Stomach (tissue), 8 donors: ENCODE measurements at regions not wholly inside any gene's neighbourhood (a gene's known extent, or its start where the extent isn't known, plus 50 kb on each side); places are given as distances from the start of the nearest gene placed in this dataset.

Experiments
- DNase-seq, 2 donors: peaks; one replicate each; pipeline versions ENCODE4 v3.0.0 to v3.0.0-alpha.2; 2013 to 2019
- H3K27ac ChIP-seq, 5 donors: fragments of 200-600 bp in 4 of 5; sonication (generic) in 4 of 5; one replicate each; pipeline ENCODE4 v1.5.1; 2013 to 2019; ENCODE audit warnings: mild to moderate bottlenecking in 1 of 5, moderate library complexity in 1 of 5
- H3K27me3 ChIP-seq, 3 donors: fragments of 200-600 bp; sonication (generic); one replicate each; pipeline ENCODE4 v1.5.1; 2017 to 2019; ENCODE audit warnings: mixed run types in 1 of 3
- H3K36me3 ChIP-seq, 4 donors: fragments of 200-600 bp; sonication (generic); 1 replicate in 3 of 4; 2 replicates in 1 of 4; pipeline ENCODE4 v1.5.1; 2016 to 2019
- H3K4me1 ChIP-seq, 4 donors: fragments of 200-600 bp; sonication (generic); one replicate each; pipeline ENCODE4 v1.5.1; 2016 to 2019
- H3K4me3 ChIP-seq, 4 donors: fragments of 200-600 bp; sonication (generic) in 3 of 4; one replicate each; pipeline ENCODE4 v1.5.1; 2016 to 2019; ENCODE audit warnings: mild to moderate bottlenecking in 1 of 4
- H3K9me3 ChIP-seq, 4 donors: fragments of 200-600 bp; sonication (generic); one replicate each; pipeline ENCODE4 v1.5.1; 2016 to 2019
- EP300 ChIP-seq: sonication (generic); formaldehyde crosslinking; IDR thresholded peaks from one replicate; pipeline ENCODE4 v1.6.1; 2017; ENCODE audit warnings: antibody characterized with exemption
- POLR2A ChIP-seq, 4 donors: fragments of 450-650 bp; IDR thresholded peaks; one replicate each; pipeline ENCODE4 v1.6.1; 2016; ENCODE audit warnings: antibody characterized with exemption in 4 of 4, control low read depth in 2 of 4, mild to moderate bottlenecking in 1 of 4, moderate library complexity in 1 of 4
- POLR2AphosphoS5 ChIP-seq, 3 donors: sonication (generic); formaldehyde crosslinking; IDR thresholded peaks; one replicate each; pipeline ENCODE4 v1.6.1; 2016; ENCODE audit warnings: antibody characterized with exemption in 3 of 3
- WGBS, 5 donors: extraction: QIAGEN DNeasy Blood & Tissue Kit in 3 of 5; methylation state at CpG; one replicate each; pipeline versions ENCODE4 v1.1.5 to v1.1.7; 2013 to 2018; 5-methylcytosine and 5-hydroxymethylcytosine counted together
- intact Hi-C: fragments of 100-400 bp; cut with DNase I; formaldehyde crosslinking; loops from one replicate; pipeline ENCODE4 v1.15.1; 2023; ENCODE audit warnings: low total_unique reads
- TF ChIP-seq, protein P1 (sequence below), 7 experiments: fragments of 450-650 bp in 4 of 7; fragments of 200-600 bp in 3 of 7; sonication (generic) in 3 of 7; IDR thresholded peaks; one replicate each; pipeline ENCODE4 v1.5.1; 2016 to 2019; ENCODE audit warnings: antibody characterized with exemption in 7 of 7, control low read depth in 2 of 7, mild to moderate bottlenecking in 1 of 7
- donor health status: healthy with polysubstance abuse.
- donor health status: Bipolar disorder and iron deficiency.
- donor health status: healthy.

DNA sequence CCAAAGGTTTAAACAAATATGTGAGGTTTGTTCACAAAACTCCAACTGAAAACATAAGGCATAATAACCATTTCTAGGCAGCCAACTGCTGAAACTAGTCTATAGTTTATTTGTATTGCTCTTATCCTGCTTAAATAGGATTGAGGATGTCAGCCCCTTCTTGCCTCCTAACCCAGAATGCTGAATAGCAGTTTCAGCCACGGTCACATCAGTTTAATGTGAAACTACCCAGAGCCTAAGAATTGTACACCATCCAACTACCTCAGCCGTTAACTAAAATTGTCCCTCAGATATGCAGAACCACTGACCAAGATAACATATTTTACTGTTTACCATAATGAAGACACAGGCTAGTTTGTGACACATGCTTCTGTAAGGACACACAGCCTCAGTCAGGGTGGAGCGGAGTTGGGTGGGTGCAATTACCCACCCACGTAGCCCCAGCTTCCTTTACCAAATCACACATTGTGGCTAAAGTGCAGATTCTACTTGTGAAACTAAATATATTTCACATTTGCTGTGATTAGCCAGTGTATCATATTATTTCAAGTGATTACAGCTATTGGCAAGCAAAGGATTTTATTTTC, 259.9 kb downstream of the EFNB2 start:
- Histone ChIP-seq H3K36me3 (no peaks in the 10 kb centered on the region), H3K4me3 (no peak overlapping the region), H3K27me3 (no peaks in the 10 kb centered on the region), H3K9me3 (no peaks in the 10 kb centered on the region), H3K27ac (no peak overlapping the region), H3K4me1 (no peaks in the 10 kb centered on the region)
- DNase-seq: no peak
- WGBS, 5 donors: 58 to 74% (median 61%) methylated on average over 4 of the region's 4 CpGs
- intact Hi-C loops: no loop called here
- no peak for TF ChIP-seq POLR2AphosphoS5 (IDR thresholded peaks at IDR 0.05)
- TF ChIP-seq EP300: no peak
- TF ChIP-seq, protein P1, sequence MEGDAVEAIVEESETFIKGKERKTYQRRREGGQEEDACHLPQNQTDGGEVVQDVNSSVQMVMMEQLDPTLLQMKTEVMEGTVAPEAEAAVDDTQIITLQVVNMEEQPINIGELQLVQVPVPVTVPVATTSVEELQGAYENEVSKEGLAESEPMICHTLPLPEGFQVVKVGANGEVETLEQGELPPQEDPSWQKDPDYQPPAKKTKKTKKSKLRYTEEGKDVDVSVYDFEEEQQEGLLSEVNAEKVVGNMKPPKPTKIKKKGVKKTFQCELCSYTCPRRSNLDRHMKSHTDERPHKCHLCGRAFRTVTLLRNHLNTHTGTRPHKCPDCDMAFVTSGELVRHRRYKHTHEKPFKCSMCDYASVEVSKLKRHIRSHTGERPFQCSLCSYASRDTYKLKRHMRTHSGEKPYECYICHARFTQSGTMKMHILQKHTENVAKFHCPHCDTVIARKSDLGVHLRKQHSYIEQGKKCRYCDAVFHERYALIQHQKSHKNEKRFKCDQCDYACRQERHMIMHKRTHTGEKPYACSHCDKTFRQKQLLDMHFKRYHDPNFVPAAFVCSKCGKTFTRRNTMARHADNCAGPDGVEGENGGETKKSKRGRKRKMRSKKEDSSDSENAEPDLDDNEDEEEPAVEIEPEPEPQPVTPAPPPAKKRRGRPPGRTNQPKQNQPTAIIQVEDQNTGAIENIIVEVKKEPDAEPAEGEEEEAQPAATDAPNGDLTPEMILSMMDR (IDR thresholded peaks at IDR 0.05): no peak

DNA sequence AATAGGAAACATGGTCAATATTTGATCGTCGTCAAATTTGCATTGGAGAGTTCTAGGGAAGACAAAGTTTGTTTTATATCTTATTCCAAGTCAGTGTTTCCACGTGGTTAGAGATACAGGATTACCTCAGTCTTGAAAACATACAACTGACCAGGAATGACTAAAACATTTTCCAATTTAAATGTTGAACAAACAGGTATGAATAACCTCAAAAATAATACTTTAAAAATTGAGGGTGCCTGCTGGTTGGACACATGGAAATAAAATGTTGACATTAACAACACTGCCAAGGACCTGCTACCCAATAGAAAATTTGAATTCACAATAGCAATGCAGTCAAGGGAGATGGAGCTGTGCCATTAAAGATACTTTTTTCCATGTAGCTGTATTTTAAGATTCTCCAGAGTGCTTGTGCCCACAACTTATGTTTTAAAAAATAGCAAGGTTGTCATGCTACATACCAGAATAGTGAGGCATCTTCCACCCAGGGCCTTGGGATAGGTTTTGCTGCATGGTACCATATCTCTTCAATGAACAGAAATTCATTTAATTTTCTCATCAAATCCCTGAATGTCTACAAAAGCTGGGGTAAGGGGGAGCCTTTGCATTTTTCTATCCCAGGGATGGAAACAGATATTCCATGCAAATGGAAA, 260.8 kb downstream of the EFNB2 start:
- intact Hi-C loops: no loop called here
- DNase-seq: no peak
- no peaks in the 10 kb centered on the region for H3K9me3 ChIP-seq
- H3K4me3 ChIP-seq: no peak overlapping the region
- H3K27me3 ChIP-seq: no peaks in the 10 kb centered on the region
- 61 to 76% (median 69%) methylated on average over 3 of the region's 3 CpGs for WGBS, 5 donors
- TF ChIP-seq POLR2AphosphoS5 (IDR thresholded peaks at IDR 0.05): no peak
- TF ChIP-seq POLR2A (IDR thresholded peaks at IDR 0.05): no peak
- no peak for TF ChIP-seq EP300
- TF ChIP-seq, protein P1 (IDR thresholded peaks at IDR 0.05): no peak
- no peaks in the 10 kb centered on the region for H3K36me3 ChIP-seq
- H3K4me1 ChIP-seq: no peaks in the 10 kb centered on the region
- no peak overlapping the region for H3K27ac ChIP-seq

DNA sequence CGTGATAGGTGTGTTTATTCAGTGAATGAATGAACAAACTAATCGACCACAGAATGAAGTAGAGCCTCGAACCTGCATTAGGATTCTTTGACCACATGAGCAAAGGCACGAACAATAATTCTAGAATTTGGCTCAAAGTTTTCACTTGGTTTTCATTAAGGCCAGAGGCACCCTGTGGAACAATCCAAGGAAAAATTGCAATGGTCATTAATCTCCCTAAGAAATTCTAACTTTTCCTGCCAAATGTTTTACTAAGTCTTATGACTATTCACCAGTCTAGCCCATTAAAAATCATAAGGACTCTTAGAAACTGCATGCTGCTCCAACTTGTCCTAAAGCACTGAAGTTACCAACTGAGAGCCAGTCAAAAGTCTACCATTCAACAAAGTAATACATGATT, 271.7 kb downstream of the EFNB2 start:
- Histone ChIP-seq H3K36me3 (no peaks in the 10 kb centered on the region), H3K27ac (no peak overlapping the region), H3K9me3 (peaks cover 0 to 19% (median 11%) of the 10 kb centered on the region in 4 donors), H3K4me1 (no peaks in the 10 kb centered on the region), H3K27me3 (no peaks in the 10 kb centered on the region), H3K4me3 (no peak overlapping the region)
- TF ChIP-seq POLR2A (IDR thresholded peaks at IDR 0.05): no peak
- TF ChIP-seq, protein P1 (IDR thresholded peaks at IDR 0.05): no peak
- TF ChIP-seq POLR2AphosphoS5 (IDR thresholded peaks at IDR 0.05): no peak
- no peak for TF ChIP-seq EP300
- no peak for DNase-seq
- WGBS, 5 donors: 80 to 89% (median 87%) methylated on average over 4 of the region's 4 CpGs
- intact Hi-C loops: no loop called here

DNA sequence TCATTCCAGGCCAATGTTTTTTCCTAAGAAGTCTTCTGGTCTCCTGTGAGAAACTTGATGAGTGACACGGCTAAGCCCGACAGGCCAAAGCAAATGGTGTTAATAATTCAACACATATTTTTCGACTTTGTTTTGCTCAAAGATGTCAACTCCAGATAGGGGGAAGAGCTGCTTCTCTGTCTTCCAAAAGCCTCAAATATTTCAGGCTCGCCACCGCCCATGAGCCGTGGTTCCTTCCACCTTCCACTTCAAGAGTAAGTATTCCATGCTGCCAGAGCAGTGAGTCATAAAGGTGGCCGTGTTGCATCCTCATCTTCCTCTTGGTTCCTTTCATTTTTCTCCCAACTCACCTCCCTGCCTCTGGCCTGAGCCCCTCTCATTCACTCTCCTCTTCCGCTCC, 272.6 kb downstream of the EFNB2 start:
- Histone ChIP-seq H3K4me1 (no peaks in the 10 kb centered on the region), H3K4me3 (no peak overlapping the region), H3K9me3 (peaks cover 0 to 22% (median 12%) of the 10 kb centered on the region in 4 donors), H3K27ac (no peak overlapping the region), H3K27me3 (no peaks in the 10 kb centered on the region), H3K36me3 (no peaks in the 10 kb centered on the region)
- WGBS, 5 donors: 93 to 97% (median 94%) methylated on average over 8 of the region's 8 CpGs
- DNase-seq: no peak
- intact Hi-C loops: no loop called here
- no peak for TF ChIP-seq POLR2AphosphoS5 (IDR thresholded peaks at IDR 0.05)
- TF ChIP-seq EP300: no peak
- no peak for TF ChIP-seq POLR2A (IDR thresholded peaks at IDR 0.05)
- TF ChIP-seq, protein P1 (IDR thresholded peaks at IDR 0.05): no peak
